LNCaP clone FGC (cell line): ENCODE measurements at regions not wholly inside any gene's neighbourhood (a gene's known extent, or its start where the extent isn't known, plus 50 kb on each side); places are given as distances from the start of the nearest gene placed in this dataset.

Experiments used
- DNase-seq: peaks from one replicate; pipeline ENCODE4 v3.0.0-alpha.2; 2011; ENCODE audit warnings: low read depth
- H3K4me3 ChIP-seq: 2 replicates; pipeline ENCODE4 v1.5.1; 2011; ENCODE audit warnings: mild to moderate bottlenecking, low read depth, low read length, control low read depth
- CTCF ChIP-seq: IDR thresholded peaks from 2 replicates; pipeline ENCODE4 v1.5.1; 2012; ENCODE audit warnings: mild to moderate bottlenecking; ENCODE audit not compliant: control insufficient read depth, insufficient read depth; ENCODE audit errors: extremely low read depth

GRCh38 chr4:138670681-138671080, 344.9 kb upstream of the NOCT start:
- DNase-seq: no peak
- TF ChIP-seq CTCF: no peak
- no peak overlapping the region for H3K4me3 ChIP-seq

- H3K4me3 ChIP-seq: no peak overlapping the region
- TF ChIP-seq CTCF: no peak
- no peak for DNase-seq
These were observed 345.9 kb upstream of the NOCT start for GRCh38 chr4:138669479-138670315.

GRCh38 chr4:138668309-138668708, 347.3 kb upstream of the NOCT start:
- H3K4me3 ChIP-seq: no peak overlapping the region
- no peak for TF ChIP-seq CTCF
- no peak for DNase-seq

- no peak for TF ChIP-seq CTCF
- no peak overlapping the region for H3K4me3 ChIP-seq
- no peak for DNase-seq
These were observed 349.2 kb upstream of the NOCT start for GRCh38 chr4:138666366-138666765.

- H3K4me3 ChIP-seq: no peak overlapping the region
- TF ChIP-seq CTCF: no peak
- DNase-seq: no peak
These were observed 349.7 kb upstream of the NOCT start for GRCh38 chr4:138665851-138666250.

- DNase-seq: no peak
- no peak for TF ChIP-seq CTCF
These were observed 351.7 kb upstream of the NOCT start for GRCh38 chr4:138663883-138664282.

GRCh38 chr4:138659812-138660316, 355.7 kb upstream of the NOCT start:
- DNase-seq: no peak
- no peak for TF ChIP-seq CTCF
- no peak overlapping the region for H3K4me3 ChIP-seq

More at GRCh38 chr4:138663883-138664282, 351.7 kb upstream of the NOCT start:
- no peak overlapping the region for H3K4me3 ChIP-seq
